Activated naive CD8-positive, alpha-beta T cell treated with anti-CD3 and anti-CD28 coated beads, Interleukin-2, amount 10 ng/mL, durations not matched to agents 7 days and 5 days (primary cell): ENCODE measurements at regions not wholly inside any gene's neighbourhood (a gene's known extent, or its start where the extent isn't known, plus 50 kb on each side); places are given as distances from the start of the nearest gene placed in this dataset.

Source experiments
- ATAC-seq: fragments of 150-1000 bp; cut with Tn5 transposase; one replicate; pipeline ENCODE4 v1.10.0; 2021; ENCODE audit warnings: low read depth, moderate library complexity
- POLR2A ChIA-PET: fragments of 350-600 bp; sonication (Branson Sonifier 250); formaldehyde crosslinking; loops from one replicate; lab custom pipeline; 2021; ENCODE audit warnings: antibody characterized with exemption; lab: Charles Lee
- DNase-seq: peaks from one replicate; pipeline ENCODE4 v3.0.0; 2021
- H3K27ac Mint-ChIP-seq: one replicate; pipeline ENCODE4 v1.8.0; 2022; ENCODE audit warnings: mild to moderate bottlenecking, mixed read lengths
- H3K27me3 Mint-ChIP-seq: one replicate; pipeline ENCODE4 v1.8.0; 2022; ENCODE audit warnings: mild to moderate bottlenecking, moderate library complexity, mixed read lengths
- H3K36me3 Mint-ChIP-seq: one replicate; pipeline ENCODE4 v1.8.0; 2021; ENCODE audit warnings: mild to moderate bottlenecking, mixed read lengths
- H3K4me1 Mint-ChIP-seq: one replicate; pipeline ENCODE4 v1.8.0; 2021; ENCODE audit warnings: mixed read lengths
- H3K4me3 Mint-ChIP-seq: one replicate; pipeline ENCODE4 v1.8.0; 2022; ENCODE audit warnings: mild to moderate bottlenecking, moderate library complexity, mixed read lengths
- H3K9me3 Mint-ChIP-seq: one replicate; pipeline ENCODE4 v1.8.0; 2021; ENCODE audit warnings: mixed read lengths

DNA sequence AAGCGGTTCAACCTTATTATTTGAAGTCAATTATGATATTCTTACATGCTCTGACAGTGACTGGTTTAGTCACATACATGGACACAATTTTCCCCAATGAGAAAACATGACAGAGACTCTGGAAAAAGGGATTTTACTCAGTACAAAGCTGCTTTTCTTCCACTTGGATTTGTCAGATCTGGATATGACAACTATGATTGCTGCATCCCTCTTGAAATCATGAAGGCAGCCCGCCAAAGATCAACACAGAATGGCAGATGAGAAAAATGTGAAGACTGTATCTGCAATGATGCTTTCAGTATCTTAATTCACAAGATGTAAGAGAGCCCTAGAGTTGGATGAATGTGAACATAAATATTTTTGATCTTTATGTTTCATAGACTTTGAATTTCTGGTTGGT is 439.6 kb downstream of the CDH8 start:
- POLR2A ChIA-PET: no interaction called here
- no peak for ATAC-seq
- Mint-ChIP-seq H3K4me3 (no peak overlapping the region), H3K27ac (no peak overlapping the region), H3K36me3 (no peaks in the 10 kb centered on the region), H3K4me1 (no peaks in the 10 kb centered on the region), H3K9me3 (peaks cover 7% of the 10 kb centered on the region), H3K27me3 (no peaks in the 10 kb centered on the region)
- no peak for DNase-seq

DNA sequence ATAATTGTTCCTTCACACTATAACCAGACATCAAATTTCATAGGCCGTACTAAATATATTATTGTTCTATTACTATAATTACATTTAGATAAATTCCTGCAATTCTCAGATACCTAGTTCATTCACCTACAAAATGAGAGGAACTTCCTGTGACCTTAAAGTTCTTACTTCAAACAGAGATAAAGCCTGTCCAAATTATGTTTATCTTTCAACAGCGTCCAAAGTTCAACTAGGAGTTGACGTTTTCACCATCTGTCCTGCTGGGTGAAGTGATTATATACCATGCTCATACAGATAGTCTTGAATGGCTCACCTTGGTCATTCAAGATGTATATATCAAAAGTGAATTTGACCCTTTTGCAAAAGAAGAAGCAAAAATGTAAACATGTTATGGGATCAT is 440.6 kb downstream of the CDH8 start:
- no peak overlapping the region for H3K4me3 Mint-ChIP-seq
- no peak for ATAC-seq
- H3K36me3 Mint-ChIP-seq: no peaks in the 10 kb centered on the region
- POLR2A ChIA-PET: no interaction called here
- peaks cover 7% of the 10 kb centered on the region for H3K9me3 Mint-ChIP-seq
- no peak for DNase-seq
- H3K27ac Mint-ChIP-seq: no peak overlapping the region
- no peaks in the 10 kb centered on the region for H3K27me3 Mint-ChIP-seq
- H3K4me1 Mint-ChIP-seq: no peaks in the 10 kb centered on the region

DNA sequence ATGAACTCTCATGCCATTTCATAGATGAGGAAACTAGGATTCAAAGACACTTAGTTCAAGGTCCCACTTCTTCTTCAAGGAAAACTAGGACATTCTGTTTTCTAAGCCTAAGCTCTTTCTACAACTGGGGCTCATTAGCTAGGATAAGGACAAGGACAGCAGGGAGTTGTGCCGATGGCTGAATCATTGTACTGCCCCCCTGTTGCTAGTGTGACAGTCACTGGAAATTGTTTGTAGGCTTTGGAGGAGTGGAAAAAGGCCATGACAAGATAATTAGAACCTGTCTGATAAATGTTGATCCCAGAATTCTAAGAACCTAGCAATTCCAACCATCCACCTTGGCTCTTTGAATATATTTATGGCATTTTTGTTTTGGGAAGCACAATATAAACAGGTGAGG is 445.7 kb downstream of the CDH8 start:
- no peak overlapping the region for H3K4me3 Mint-ChIP-seq
- H3K27me3 Mint-ChIP-seq: no peaks in the 10 kb centered on the region
- no peaks in the 10 kb centered on the region for H3K36me3 Mint-ChIP-seq
- peaks cover 12% of the 10 kb centered on the region for H3K9me3 Mint-ChIP-seq
- H3K4me1 Mint-ChIP-seq: no peaks in the 10 kb centered on the region
- ATAC-seq: no peak
- DNase-seq: no peak
- no peak overlapping the region for H3K27ac Mint-ChIP-seq
- POLR2A ChIA-PET: no interaction called here

DNA sequence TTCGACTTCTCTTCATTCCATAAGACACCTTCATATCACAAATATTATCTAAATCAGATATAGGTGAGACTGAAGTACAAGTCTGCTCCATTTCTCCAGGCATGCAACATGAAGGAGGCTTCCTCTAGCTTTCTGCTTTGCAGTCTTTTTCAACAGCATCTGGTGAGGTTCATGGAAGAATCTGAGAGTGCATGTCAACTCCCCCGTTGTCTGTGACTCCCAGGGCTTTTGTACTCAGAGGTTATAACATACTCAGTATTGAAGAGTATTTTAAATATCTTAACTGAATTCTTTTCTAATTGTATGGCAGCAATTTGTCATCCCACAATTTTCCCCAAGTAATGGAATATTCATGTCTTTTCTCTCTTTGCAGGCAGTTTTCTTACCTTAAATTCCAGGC is 448.7 kb downstream of the CDH8 start:
- H3K4me1 Mint-ChIP-seq: no peaks in the 10 kb centered on the region
- ATAC-seq (no peak), DNase-seq (no peak)
- no peak overlapping the region for H3K27ac Mint-ChIP-seq
- H3K4me3 Mint-ChIP-seq: no peak overlapping the region
- no peaks in the 10 kb centered on the region for H3K36me3 Mint-ChIP-seq
- H3K9me3 Mint-ChIP-seq: peaks cover 5% of the 10 kb centered on the region
- no peaks in the 10 kb centered on the region for H3K27me3 Mint-ChIP-seq
- POLR2A ChIA-PET: no interaction called here

DNA sequence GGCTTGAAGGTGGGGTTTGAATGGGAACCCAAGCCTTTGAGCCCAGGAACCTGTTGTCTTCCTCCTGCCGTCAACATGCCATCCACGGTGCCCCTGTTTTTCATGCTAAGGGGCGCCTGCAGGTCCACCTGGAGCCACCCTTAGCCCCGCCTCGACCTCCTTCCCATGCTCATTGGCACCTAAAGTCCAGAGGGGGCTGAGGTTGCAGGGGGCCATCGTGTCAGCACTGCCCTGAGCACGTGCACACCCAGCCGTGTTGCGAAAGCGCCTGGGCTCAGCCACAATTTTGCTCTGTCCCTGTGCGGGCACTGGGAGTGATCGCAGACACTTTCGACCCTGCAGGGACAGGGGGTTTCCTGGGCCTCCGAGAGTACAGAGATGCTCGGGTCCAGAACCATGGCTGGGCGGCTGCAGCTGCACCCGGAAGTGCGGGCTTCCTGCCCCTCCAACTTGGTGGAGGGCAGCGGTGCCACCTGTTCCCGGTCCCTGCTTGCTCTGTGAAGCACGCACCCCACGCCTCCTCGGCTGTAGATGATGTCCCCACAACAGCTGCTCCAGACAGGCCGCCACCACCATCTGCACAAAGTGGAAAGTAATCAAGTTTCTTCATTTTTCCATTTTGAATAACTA is 454.7 kb downstream of the CDH8 start:
- ATAC-seq: no peak
- DNase-seq: no peak
- peaks cover 3% of the 10 kb centered on the region for H3K9me3 Mint-ChIP-seq
- H3K36me3 Mint-ChIP-seq: no peaks in the 10 kb centered on the region
- no peaks in the 10 kb centered on the region for H3K27me3 Mint-ChIP-seq
- H3K27ac Mint-ChIP-seq: no peak overlapping the region
- no peak overlapping the region for H3K4me3 Mint-ChIP-seq
- POLR2A ChIA-PET: no interaction called here
- H3K4me1 Mint-ChIP-seq: no peaks in the 10 kb centered on the region

DNA sequence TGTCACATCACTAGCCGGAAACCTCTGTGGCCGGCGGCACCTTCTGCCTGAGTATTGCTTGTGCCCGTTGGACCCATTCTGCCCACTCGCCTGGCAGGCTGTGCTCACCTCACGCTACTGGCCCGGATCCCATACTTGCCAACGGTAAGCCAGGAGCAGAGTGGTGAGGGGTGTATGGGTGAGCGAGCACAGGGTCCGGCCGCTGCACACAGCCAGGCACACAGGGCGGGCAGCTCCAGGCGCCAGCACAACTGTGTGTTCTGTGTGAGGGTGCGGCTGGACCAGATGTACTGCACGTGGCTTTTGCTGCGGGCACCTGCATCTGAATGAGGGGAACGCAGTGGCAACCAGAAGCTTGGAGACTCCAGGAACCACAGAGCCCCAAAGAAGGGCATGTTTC is 455.7 kb downstream of the CDH8 start:
- Mint-ChIP-seq H3K36me3 (no peaks in the 10 kb centered on the region), H3K9me3 (peaks cover 6% of the 10 kb centered on the region)
- POLR2A ChIA-PET: no interaction called here

DNA sequence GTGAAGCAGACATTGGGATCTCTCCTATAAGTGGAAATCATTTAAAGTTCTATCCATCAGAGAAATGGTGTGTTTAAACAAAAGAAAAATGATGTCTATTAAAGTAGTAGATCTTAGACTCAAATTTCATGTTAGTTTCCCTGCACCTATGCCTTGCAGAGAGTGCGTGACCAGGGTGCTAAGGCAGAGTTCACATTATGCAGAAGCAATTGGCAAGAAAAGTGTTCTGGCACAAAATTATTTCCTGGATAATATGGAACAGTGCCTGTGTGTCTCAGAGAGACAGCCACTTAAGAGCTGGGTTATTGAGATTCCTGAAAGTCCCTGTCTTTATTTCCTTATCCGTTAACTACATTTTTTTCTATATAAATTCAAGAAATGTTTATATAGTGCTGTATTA is 457.0 kb downstream of the CDH8 start:
- DNase-seq (no peak), ATAC-seq (no peak)
- Mint-ChIP-seq H3K27me3 (no peaks in the 10 kb centered on the region), H3K9me3 (peaks cover 10% of the 10 kb centered on the region), H3K4me1 (no peaks in the 10 kb centered on the region), H3K4me3 (no peak overlapping the region), H3K36me3 (no peaks in the 10 kb centered on the region), H3K27ac (no peak overlapping the region)
- POLR2A ChIA-PET: no interaction called here

More for the DNA sequence above, 455.7 kb downstream of the CDH8 start:
- ATAC-seq (no peak), DNase-seq (no peak)
- no peak overlapping the region for H3K4me3 Mint-ChIP-seq
- H3K27ac Mint-ChIP-seq: no peak overlapping the region
- no peaks in the 10 kb centered on the region for H3K27me3 Mint-ChIP-seq
- H3K4me1 Mint-ChIP-seq: no peaks in the 10 kb centered on the region

DNA sequence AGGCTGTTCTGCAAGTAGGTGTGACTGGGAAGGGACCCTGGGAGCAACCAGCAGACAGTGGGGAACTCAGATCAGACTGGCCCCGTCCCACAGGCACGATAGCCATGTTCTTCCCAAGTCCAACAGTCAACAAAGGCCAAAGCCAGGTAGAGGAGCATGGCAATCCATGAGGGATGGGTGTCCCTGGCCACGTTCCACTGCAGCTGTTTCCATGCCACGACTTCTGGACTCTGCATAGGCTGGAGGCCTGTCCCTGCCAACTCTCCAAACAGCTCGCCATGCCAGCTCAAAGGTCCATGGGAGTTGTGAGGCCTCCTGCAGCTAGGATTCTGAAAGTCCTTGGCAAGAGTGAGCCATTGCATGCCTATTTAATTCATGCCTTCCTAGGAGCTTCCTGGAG is 459.8 kb downstream of the CDH8 start:
- DNase-seq: no peak
- H3K36me3 Mint-ChIP-seq: no peaks in the 10 kb centered on the region
- H3K9me3 Mint-ChIP-seq: peaks cover 15% of the 10 kb centered on the region
- ATAC-seq: no peak
- no peaks in the 10 kb centered on the region for H3K27me3 Mint-ChIP-seq
- H3K4me3 Mint-ChIP-seq: no peak overlapping the region
- POLR2A ChIA-PET: no interaction called here
- no peaks in the 10 kb centered on the region for H3K4me1 Mint-ChIP-seq
- H3K27ac Mint-ChIP-seq: no peak overlapping the region

DNA sequence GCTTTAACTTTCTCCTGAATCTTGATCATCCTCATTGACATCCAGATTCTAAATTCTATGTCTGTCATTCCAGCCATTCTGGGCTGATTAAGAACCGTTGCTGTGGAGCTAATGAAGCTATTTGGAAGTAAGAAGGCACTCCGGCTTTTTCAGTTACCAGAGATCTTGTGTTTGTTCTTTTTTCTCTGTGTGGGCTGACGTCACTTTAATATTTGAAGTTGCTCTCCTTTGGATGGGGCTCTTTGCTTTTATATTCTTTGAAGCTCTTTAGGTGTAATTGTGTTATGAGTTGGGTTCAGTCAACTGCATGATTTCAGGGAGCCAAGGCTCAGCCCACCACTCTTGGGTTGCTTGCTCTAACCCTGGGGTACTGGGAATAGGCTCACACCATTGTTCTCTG is 460.6 kb downstream of the CDH8 start:
- Mint-ChIP-seq H3K27ac (no peak overlapping the region), H3K4me3 (no peak overlapping the region), H3K36me3 (no peaks in the 10 kb centered on the region), H3K4me1 (no peaks in the 10 kb centered on the region), H3K9me3 (peaks cover 15% of the 10 kb centered on the region), H3K27me3 (no peaks in the 10 kb centered on the region)
- POLR2A ChIA-PET: no interaction called here
- no peak for DNase-seq
- no peak for ATAC-seq

DNA sequence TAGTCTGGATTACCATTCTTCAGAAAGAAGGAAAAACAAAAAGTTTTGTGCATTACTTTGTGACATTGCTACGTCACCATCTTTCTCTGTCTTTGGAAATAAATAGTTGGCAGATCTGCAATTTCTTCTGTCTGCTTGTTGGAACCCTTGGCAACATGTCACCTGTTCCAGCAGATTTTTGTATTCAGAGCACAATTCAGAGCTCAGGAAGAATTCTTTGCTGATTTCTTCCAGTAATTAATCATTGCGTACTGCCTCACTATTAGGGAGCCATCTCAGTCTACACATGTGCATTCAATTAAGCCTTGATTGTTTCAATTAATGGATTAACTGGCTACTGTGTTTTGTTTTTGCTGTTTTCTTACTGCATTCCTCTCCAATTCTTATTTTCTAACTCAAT is 467.2 kb downstream of the CDH8 start:
- Mint-ChIP-seq H3K27ac (no peak overlapping the region), H3K27me3 (no peaks in the 10 kb centered on the region), H3K36me3 (no peaks in the 10 kb centered on the region), H3K4me1 (no peaks in the 10 kb centered on the region), H3K4me3 (no peak overlapping the region), H3K9me3 (peaks cover 3% of the 10 kb centered on the region)
- no peak for DNase-seq
- POLR2A ChIA-PET: no interaction called here
- no peak for ATAC-seq

DNA sequence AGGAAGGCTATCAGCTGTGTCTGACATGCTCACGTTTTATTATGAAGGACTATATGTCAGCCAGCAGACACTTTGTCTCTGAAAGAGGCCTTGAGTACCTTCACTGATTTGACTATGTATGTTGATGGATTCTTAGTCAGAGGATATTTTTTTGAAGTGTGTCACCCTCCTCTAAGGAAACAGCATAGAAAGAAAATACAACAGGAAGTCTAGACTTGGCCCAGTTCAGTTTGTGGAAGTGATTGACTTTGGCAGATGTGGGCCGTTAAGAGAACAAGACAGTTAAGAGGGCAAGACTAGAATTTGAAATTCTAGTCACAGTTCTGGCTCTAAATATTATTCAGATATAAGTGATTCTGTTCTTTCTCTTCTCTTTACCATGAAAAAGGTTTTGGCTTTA is 471.5 kb downstream of the CDH8 start:
- DNase-seq (no peak), ATAC-seq (no peak)
- POLR2A ChIA-PET: no interaction called here
- Mint-ChIP-seq H3K4me3 (no peak overlapping the region), H3K4me1 (no peaks in the 10 kb centered on the region), H3K36me3 (no peaks in the 10 kb centered on the region), H3K27ac (no peak overlapping the region), H3K27me3 (no peaks in the 10 kb centered on the region), H3K9me3 (peaks cover 1% of the 10 kb centered on the region)

DNA sequence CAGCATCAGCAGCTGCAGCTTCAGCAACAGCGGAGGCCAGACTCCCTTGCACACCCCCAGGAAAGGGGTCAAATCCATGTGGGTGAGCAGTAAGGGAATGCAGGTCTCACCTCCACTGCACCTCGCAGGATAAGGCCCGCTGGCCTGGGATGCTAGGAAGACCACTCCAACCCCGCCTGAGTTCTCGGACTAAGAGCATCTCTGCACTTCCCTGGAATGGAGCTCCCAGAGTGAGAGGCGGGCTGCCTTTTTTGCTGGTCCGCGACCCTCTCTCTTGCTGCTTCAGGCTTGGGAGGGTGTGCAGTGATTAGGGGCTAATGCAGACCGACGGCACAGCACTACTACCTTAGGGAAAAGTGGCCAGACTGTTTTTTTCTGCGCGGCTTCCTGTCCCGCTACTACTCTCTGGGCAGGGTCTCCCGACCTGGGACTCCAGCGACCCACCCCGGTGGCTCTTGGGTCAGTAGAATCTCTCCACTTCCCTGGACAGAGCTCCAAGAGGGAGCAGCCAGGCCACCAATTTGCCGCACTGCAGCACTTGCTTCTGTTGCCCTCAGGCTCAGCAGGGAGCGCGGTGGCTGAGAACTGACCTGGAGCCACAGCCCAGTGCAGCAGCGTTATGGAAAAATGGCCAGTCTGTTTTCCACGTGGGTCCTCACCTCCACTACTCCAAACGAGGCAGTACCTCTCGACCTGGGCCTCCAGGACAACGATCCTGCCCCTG is 480.4 kb downstream of the CDH8 start:
- no peaks in the 10 kb centered on the region for H3K36me3 Mint-ChIP-seq
- no peak overlapping the region for H3K27ac Mint-ChIP-seq
- no peaks in the 10 kb centered on the region for H3K4me1 Mint-ChIP-seq
- no peak for ATAC-seq
- DNase-seq: no peak
- POLR2A ChIA-PET: no interaction called here
- H3K9me3 Mint-ChIP-seq: peaks cover 6% of the 10 kb centered on the region
- H3K27me3 Mint-ChIP-seq: no peaks in the 10 kb centered on the region
- H3K4me3 Mint-ChIP-seq: no peak overlapping the region

DNA sequence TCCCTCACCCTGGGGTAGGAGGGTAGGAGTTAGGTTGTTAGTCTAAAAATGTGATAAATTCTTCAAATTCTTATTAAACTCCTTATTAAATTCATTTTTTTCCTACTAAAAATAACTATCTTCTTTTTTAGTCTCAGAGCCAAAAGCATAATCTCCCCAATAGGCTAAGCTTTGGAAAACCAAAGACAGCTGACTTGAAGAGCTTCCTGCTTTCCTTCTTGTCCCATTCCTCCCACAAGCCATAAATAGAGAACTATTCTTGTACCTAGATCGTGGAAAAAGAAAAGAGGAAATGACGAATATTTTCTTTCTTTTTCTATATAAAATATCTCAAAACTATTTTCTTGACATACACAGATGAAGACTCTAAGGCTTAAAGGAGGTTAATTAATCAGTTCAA is 486.9 kb downstream of the CDH8 start:
- DNase-seq: no peak
- Mint-ChIP-seq H3K4me1 (no peaks in the 10 kb centered on the region), H3K27me3 (no peaks in the 10 kb centered on the region), H3K9me3 (peaks cover 8% of the 10 kb centered on the region), H3K27ac (no peak overlapping the region), H3K4me3 (no peak overlapping the region), H3K36me3 (no peaks in the 10 kb centered on the region)
- ATAC-seq: no peak
- POLR2A ChIA-PET: no interaction called here

DNA sequence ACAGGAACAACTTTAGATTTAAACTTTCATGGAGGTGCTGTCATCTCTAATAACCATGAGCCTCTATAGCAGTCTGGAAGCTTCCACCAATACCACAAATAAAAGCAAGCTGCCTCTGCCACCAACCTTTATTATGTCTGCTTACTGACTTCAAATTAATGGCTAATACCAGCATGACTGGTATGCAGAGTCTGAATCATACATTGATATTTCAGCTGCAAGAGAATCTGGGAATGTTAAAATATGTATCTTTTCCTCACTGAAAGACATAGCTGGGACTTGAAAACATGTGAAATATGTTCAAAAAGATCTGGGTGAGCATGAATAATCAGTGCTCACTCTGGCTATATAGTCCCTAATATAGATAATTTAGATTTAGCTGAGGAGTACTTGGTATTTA is 488.6 kb downstream of the CDH8 start:
- POLR2A ChIA-PET: no interaction called here
- H3K36me3 Mint-ChIP-seq: no peaks in the 10 kb centered on the region
- no peaks in the 10 kb centered on the region for H3K27me3 Mint-ChIP-seq
- no peak overlapping the region for H3K27ac Mint-ChIP-seq
- no peak for ATAC-seq
- H3K4me3 Mint-ChIP-seq: no peak overlapping the region
- H3K4me1 Mint-ChIP-seq: no peaks in the 10 kb centered on the region
- DNase-seq: no peak
- H3K9me3 Mint-ChIP-seq: peaks cover 5% of the 10 kb centered on the region
